Left ventricle myocardium inferior (tissue), 1 donor: ENCODE measurements at regions not wholly inside any gene's neighbourhood (a gene's known extent, or its start where the extent isn't known, plus 50 kb on each side); places are given as distances from the start of the nearest gene placed in this dataset.

ENCODE experiments used
- DNase-seq: peaks from one replicate; pipeline ENCODE4 v3.0.0-alpha.2; 2020
- H3K27ac ChIP-seq: fragments of 200-600 bp; replicated peaks from 2 replicates; pipeline ENCODE4 v1.8.0; 2021
- H3K27me3 ChIP-seq: fragments of 200-600 bp; 2 replicates; pipeline ENCODE4 v1.8.0; 2021; ENCODE audit warnings: low read depth
- H3K36me3 ChIP-seq: fragments of 200-600 bp; 2 replicates; pipeline ENCODE4 v1.8.0; 2021
- H3K4me1 ChIP-seq: fragments of 200-600 bp; 2 replicates; pipeline ENCODE4 v1.8.0; 2021
- H3K4me3 ChIP-seq: fragments of 200-600 bp; 2 replicates; pipeline ENCODE4 v1.8.0; 2021; ENCODE audit warnings: mild to moderate bottlenecking, moderate library complexity
- H3K9me3 ChIP-seq: fragments of 200-600 bp; replicated peaks from 2 replicates; pipeline ENCODE4 v1.8.0; 2021
- intact Hi-C: fragments of 100-400 bp; cut with micrococcal nuclease; formaldehyde crosslinking; loops from one replicate; pipeline ENCODE4 v1.11.0; 2022
- TF ChIP-seq, protein P1 (sequence below): fragments of 200-600 bp; IDR thresholded peaks from 2 replicates; pipeline ENCODE4 v1.8.0; 2021; ENCODE audit warnings: antibody characterized with exemption, mild to moderate bottlenecking, borderline replicate concordance
- donor health status: DM: no; HTN: yes; CAD: no; lungs with severe emphysema.

DNA sequence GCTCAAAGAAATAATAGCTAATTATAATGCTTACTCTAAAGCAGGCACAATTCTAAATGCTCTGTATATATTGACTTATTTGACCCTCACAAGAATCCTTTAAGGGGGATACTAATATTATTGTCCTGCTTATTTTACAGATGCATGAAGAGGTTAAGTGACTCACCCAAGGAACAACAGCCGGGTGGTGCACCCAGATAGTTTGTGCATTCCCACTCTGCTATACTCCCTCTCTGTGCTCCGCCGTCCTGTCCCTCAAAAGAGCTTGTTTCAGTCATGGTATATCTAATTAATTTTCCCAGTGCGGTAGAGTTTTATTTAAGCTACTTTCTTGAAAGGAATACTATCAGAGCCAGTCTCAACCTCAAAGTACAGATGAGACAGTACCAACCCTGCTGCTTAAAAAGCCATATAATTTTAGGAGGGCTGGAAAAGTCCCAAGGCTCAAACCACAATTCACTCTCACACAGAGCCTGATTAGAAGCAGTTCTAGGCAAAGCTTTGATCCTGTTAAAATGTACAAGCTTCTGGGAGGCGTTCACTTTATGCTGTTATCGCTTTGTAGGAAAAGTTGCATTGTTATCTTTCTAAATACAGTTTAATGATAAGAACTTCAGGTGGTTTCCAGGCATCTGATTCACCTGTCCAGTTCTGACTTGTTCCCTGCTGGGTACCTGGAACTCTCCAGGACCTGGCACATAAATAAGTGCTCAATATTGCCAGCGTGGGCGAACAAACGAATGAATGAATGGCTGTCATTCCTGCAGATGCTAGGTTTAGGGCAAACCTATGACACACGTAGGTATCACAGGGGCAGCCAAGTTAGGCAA lies 261.5 kb upstream of the KLF14 start:
- Histone ChIP-seq H3K4me1 (peaks cover 97% of the 10 kb centered on the region), H3K4me3 (peak overlapping the region; percentile 20), H3K27ac (peak overlapping the region; percentile 85), H3K27me3 (no peaks in the 10 kb centered on the region), H3K9me3 (no peaks in the 10 kb centered on the region), H3K36me3 (peaks cover 6% of the 10 kb centered on the region)
- TF ChIP-seq, protein P1, sequence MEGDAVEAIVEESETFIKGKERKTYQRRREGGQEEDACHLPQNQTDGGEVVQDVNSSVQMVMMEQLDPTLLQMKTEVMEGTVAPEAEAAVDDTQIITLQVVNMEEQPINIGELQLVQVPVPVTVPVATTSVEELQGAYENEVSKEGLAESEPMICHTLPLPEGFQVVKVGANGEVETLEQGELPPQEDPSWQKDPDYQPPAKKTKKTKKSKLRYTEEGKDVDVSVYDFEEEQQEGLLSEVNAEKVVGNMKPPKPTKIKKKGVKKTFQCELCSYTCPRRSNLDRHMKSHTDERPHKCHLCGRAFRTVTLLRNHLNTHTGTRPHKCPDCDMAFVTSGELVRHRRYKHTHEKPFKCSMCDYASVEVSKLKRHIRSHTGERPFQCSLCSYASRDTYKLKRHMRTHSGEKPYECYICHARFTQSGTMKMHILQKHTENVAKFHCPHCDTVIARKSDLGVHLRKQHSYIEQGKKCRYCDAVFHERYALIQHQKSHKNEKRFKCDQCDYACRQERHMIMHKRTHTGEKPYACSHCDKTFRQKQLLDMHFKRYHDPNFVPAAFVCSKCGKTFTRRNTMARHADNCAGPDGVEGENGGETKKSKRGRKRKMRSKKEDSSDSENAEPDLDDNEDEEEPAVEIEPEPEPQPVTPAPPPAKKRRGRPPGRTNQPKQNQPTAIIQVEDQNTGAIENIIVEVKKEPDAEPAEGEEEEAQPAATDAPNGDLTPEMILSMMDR = no peak
- intact Hi-C loops = no loop called here
- no peak for DNase-seq

DNA sequence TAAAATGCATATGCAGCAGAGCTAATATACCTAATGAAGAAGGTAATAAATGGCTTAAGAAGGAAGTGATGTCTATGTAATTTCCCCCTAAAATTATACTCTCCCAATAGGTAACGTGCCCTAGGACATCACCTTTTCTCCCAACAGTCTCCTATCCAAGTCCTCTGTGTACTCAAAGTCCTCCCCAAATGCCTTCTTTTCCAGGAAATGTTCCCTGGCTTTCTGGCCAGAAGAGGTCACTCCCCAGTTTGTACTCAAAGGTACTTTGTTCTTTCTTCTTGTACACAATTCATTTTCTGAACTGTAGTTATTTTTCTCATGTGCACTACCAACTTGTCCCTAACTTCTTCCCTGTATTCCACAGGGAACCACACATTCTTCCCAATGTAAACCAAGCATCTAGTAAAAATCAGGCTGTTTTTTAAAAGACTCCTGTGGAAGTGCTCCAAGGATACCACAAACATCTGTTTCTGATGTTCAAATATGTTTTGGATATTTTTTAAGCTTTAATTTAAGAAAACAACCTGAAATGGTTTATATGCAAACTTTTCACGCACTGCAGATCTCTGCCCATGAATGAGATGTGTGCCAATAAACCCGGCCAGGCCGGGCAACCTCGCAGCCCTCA lies 262.3 kb upstream of the KLF14 start:
- Histone ChIP-seq H3K4me3 (no peak overlapping the region), H3K4me1 (peaks cover 96% of the 10 kb centered on the region), H3K27me3 (no peaks in the 10 kb centered on the region), H3K9me3 (no peaks in the 10 kb centered on the region), H3K27ac (peak overlapping the region; percentile 85), H3K36me3 (peaks cover 6% of the 10 kb centered on the region)
- intact Hi-C loops = no loop called here
- TF ChIP-seq, protein P1 = no peak
- no peak for DNase-seq

DNA sequence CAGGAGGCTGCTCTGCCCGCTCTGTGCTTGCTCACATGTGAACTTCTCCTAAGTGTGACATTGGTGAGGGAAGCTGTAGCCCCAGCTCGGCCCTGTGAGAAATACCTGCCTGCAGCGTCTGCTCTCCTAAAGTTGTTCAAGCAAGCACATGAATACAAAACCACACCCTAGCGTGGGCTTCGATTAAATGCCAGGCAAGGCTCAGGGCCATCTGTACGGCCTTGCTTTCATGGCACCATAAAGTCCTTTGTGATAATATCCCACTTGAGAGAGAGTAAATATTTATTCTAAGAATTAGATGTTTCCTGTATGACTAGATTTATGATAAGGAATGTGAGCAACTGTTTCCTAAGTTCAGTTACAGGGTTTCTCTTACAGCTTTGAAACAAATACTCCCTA lies 262.8 kb upstream of the KLF14 start:
- Histone ChIP-seq H3K27ac (peak overlapping the region; percentile 85), H3K4me3 (no peak overlapping the region), H3K36me3 (peaks cover 8% of the 10 kb centered on the region), H3K9me3 (no peaks in the 10 kb centered on the region), H3K27me3 (no peaks in the 10 kb centered on the region), H3K4me1 (peaks cover 94% of the 10 kb centered on the region)
- intact Hi-C loops = no loop called here
- no peak for DNase-seq
- TF ChIP-seq, protein P1 = no peak

DNA sequence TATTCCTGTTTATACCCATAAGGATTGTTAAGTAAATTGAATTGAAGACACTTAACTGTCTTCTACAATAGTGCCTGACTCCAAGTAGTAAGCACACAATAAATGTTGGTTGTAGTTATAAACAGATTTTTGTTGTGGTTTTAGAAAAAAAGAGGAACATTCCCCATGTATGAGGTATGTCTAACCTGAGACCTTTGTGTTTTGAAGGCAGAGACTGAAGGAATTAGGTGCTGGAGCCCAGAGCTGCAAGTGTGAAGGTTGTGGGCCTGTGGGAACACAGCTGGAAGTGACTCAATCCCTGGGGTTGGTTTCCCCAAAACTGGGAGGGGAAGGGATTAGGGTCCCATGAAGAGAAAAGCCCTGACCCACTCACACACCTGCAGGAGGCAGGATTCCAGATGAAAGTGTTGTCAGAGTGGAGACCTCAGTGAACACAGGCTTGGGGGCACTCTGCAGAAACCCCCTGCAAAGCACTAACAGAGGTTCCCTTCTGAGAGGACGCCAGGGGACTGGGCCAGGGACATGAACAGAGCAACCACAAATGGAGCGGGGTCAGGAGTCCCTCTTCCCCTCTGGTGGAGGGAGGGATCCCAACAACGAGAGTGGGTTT lies 265.1 kb upstream of the KLF14 start:
- no peak overlapping the region for H3K4me3 ChIP-seq
- H3K9me3 ChIP-seq = peaks cover 12% of the 10 kb centered on the region
- DNase-seq = no peak
- H3K27me3 ChIP-seq = no peaks in the 10 kb centered on the region
- peaks cover 11% of the 10 kb centered on the region for H3K36me3 ChIP-seq
- intact Hi-C loops = no loop called here
- H3K4me1 ChIP-seq = peaks cover 73% of the 10 kb centered on the region
- TF ChIP-seq, protein P1 = no peak
- H3K27ac ChIP-seq = peak overlapping the region; percentile 26

DNA sequence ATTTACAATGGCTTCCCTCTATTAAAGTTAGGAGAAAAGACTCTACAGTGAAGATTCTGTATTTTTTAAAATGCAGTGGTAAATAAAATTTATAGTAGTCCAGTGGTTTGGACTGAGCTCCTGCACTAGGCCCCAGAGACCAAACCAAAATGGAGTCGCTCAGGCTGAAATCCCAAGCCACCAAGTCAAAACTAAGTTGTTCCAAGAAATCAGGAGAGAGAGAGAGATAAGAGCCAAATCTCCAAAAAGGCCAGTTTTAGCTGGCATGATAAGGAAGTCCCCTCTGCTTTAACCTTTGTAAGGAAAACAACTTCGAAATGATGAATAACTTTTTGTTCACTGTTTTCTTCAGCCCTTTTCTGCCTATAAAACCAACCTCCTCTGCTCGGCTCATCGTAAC lies 265.9 kb upstream of the KLF14 start:
- H3K27ac ChIP-seq = peak overlapping the region; percentile 26
- no peaks in the 10 kb centered on the region for H3K27me3 ChIP-seq
- TF ChIP-seq, protein P1 = no peak
- H3K36me3 ChIP-seq = peaks cover 13% of the 10 kb centered on the region
- H3K9me3 ChIP-seq = peaks cover 12% of the 10 kb centered on the region
- H3K4me1 ChIP-seq = peaks cover 65% of the 10 kb centered on the region
- no peak for DNase-seq
- no peak overlapping the region for H3K4me3 ChIP-seq
- intact Hi-C loops = no loop called here
